Smooth muscle cell (in vitro differentiated cells): ENCODE measurements at regions not wholly inside any gene's neighbourhood (a gene's known extent, or its start where the extent isn't known, plus 50 kb on each side); places are given as distances from the start of the nearest gene placed in this dataset.

Experiments
- DNase-seq: peaks from one replicate; lab custom pipeline; 2025; ENCODE audit not compliant: unreplicated experiment; lab: John Stamatoyannopoulos, UW
- H2AFZ ChIP-seq: fragments of 200-600 bp; sonication (generic); 2 replicates; pipeline ENCODE4 v1.6.0; 2016; ENCODE audit warnings: antibody characterized with exemption, low read depth, mild to moderate bottlenecking
- H3F3A ChIP-seq: fragments of 200-600 bp; sonication (generic); 2 replicates; pipeline ENCODE4 v1.6.0; 2017; ENCODE audit warnings: antibody characterized with exemption, low read depth
- H3K27ac ChIP-seq: fragments of 200-600 bp; sonication (generic); 2 replicates; pipeline ENCODE4 v1.5.1; 2016; ENCODE audit warnings: low read depth, mild to moderate bottlenecking
- H3K27me3 ChIP-seq: fragments of 200-600 bp; sonication (generic); 2 replicates; pipeline ENCODE4 v1.6.1; 2016; ENCODE audit warnings: low read depth, mild to moderate bottlenecking
- H3K36me3 ChIP-seq: fragments of 200-600 bp; sonication (generic); 2 replicates; pipeline ENCODE4 v1.5.1; 2016; ENCODE audit warnings: low read depth
- H3K4me1 ChIP-seq: fragments of 200-600 bp; sonication (generic); 2 replicates; pipeline ENCODE4 v1.5.1; 2016; ENCODE audit warnings: low read depth
- H3K4me2 ChIP-seq: fragments of 200-600 bp; sonication (generic); 2 replicates; pipeline ENCODE4 v1.6.0; 2016; ENCODE audit warnings: mild to moderate bottlenecking
- H3K4me3 ChIP-seq: fragments of 200-600 bp; sonication (generic); 2 replicates; pipeline ENCODE4 v1.5.1; 2016; ENCODE audit warnings: mild to moderate bottlenecking
- H3K79me2 ChIP-seq: fragments of 200-600 bp; sonication (generic); 2 replicates; pipeline ENCODE4 v1.6.0; 2016; ENCODE audit warnings: low read depth, mild to moderate bottlenecking
- H3K9ac ChIP-seq: fragments of 200-600 bp; sonication (generic); 2 replicates; pipeline ENCODE4 v1.6.0; 2016; ENCODE audit warnings: low read depth
- H3K9me3 ChIP-seq: fragments of 200-600 bp; sonication (generic); replicated peaks from 2 replicates; pipeline ENCODE4 v1.5.1; 2016; ENCODE audit warnings: low read depth
- H4K20me1 ChIP-seq: fragments of 200-600 bp; sonication (generic); 2 replicates; pipeline ENCODE4 v1.6.0; 2016; ENCODE audit warnings: low read depth
- WGBS: methylation state at CpG from one replicate; pipeline ENCODE4 v1.1.7; 2016; ENCODE audit warnings: low lambda C conversion rate; 5-methylcytosine and 5-hydroxymethylcytosine counted together
- TF ChIP-seq, protein P1 (sequence below): fragments of 200-600 bp; sonication (generic); IDR thresholded peaks from 2 replicates; pipeline ENCODE4 v1.5.1; 2017; ENCODE audit warnings: borderline replicate concordance, mild to moderate bottlenecking, antibody characterized with exemption; ENCODE audit not compliant: insufficient read depth, poor library complexity, severe bottlenecking

DNA sequence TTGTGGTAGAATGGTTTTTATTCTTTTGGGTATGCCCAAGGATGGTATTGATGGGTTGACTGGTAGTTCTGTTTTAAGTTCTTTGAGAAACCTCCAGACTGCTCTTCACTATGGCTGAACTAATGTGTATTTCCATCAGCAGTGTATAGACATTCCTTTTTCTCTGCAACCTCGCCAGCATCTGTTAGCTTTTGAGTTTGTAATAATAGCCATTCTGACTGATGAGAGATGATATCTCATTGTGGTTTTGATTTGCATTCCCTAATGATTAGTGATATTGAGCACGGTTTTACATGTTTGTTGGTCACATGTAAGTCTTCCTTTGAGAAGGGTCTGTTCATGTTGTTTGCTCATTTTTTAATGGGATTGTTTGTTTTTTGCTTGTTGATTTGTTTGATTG is 1348.7 kb upstream of the NXPH2 start:
- H4K20me1 ChIP-seq: no peaks in the 10 kb centered on the region
- H3F3A ChIP-seq: no peaks in the 10 kb centered on the region
- TF ChIP-seq, protein P1, sequence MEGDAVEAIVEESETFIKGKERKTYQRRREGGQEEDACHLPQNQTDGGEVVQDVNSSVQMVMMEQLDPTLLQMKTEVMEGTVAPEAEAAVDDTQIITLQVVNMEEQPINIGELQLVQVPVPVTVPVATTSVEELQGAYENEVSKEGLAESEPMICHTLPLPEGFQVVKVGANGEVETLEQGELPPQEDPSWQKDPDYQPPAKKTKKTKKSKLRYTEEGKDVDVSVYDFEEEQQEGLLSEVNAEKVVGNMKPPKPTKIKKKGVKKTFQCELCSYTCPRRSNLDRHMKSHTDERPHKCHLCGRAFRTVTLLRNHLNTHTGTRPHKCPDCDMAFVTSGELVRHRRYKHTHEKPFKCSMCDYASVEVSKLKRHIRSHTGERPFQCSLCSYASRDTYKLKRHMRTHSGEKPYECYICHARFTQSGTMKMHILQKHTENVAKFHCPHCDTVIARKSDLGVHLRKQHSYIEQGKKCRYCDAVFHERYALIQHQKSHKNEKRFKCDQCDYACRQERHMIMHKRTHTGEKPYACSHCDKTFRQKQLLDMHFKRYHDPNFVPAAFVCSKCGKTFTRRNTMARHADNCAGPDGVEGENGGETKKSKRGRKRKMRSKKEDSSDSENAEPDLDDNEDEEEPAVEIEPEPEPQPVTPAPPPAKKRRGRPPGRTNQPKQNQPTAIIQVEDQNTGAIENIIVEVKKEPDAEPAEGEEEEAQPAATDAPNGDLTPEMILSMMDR: no peak
- H3K4me3 ChIP-seq: no peak overlapping the region
- H3K79me2 ChIP-seq: no peaks in the 10 kb centered on the region
- no peak overlapping the region for H3K9ac ChIP-seq
- H3K9me3 ChIP-seq: no peaks in the 10 kb centered on the region
- no peaks in the 10 kb centered on the region for H3K4me1 ChIP-seq
- WGBS: 86% methylated on average over 2 of the region's 2 CpGs
- no peak overlapping the region for H2AFZ ChIP-seq
- DNase-seq: no peak
- H3K27me3 ChIP-seq: no peaks in the 10 kb centered on the region
- H3K27ac ChIP-seq: no peak overlapping the region
- no peaks in the 10 kb centered on the region for H3K36me3 ChIP-seq
- no peak overlapping the region for H3K4me2 ChIP-seq

DNA sequence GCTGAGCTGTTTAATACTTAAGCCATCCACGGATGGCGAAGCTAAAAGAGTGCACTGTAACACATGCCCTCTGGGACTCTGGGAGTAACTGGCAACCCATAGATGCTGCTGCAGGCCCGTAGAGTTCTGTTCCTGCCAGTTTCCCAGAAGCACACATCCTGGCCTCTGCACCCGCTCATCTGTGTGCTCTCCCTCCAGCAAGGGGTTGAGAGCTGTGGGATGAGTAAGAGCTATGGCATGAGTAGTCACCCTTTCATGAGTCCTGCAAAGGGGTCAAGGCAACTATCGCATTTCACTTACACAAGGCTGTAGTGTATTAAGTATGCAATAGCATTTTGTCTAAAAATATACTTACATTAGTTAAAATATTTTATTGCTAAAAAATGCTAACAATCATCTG is 1341.8 kb upstream of the NXPH2 start:
- Histone ChIP-seq H3K79me2 (no peaks in the 10 kb centered on the region), H3K4me2 (no peak overlapping the region), H3K4me3 (no peak overlapping the region), H3K9ac (no peak overlapping the region), H2AFZ (no peak overlapping the region), H3F3A (no peaks in the 10 kb centered on the region), H3K36me3 (no peaks in the 10 kb centered on the region), H3K27ac (no peak overlapping the region), H3K9me3 (no peaks in the 10 kb centered on the region), H4K20me1 (no peaks in the 10 kb centered on the region), H3K27me3 (no peaks in the 10 kb centered on the region), H3K4me1 (no peaks in the 10 kb centered on the region)
- 84% methylated on average over 5 of the region's 5 CpGs for WGBS
- DNase-seq: no peak
- TF ChIP-seq, protein P1: no peak

DNA sequence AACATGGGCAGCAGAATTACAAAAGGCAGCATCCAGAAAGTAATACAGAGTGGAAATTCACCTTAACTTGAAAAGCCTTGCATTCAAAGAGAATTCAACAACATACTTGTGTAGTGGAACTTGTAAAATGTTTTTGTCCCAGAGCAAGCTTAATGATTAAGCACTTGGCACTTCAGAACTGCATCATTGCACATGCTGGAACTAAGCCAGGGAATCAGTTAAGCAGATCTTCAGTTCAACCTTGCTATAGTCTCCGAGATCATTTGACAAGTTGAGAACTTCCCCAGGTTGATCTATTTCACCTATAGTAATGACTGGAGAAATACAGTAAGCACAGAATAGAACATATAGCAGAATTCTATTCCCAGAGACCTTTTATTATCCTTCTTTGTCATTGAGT is 1337.2 kb upstream of the NXPH2 start:
- Histone ChIP-seq H3K9me3 (no peaks in the 10 kb centered on the region), H3K4me1 (no peaks in the 10 kb centered on the region), H3K27me3 (no peaks in the 10 kb centered on the region), H3K4me3 (no peak overlapping the region), H3F3A (no peaks in the 10 kb centered on the region), H3K27ac (no peak overlapping the region), H3K79me2 (no peaks in the 10 kb centered on the region), H3K9ac (no peak overlapping the region), H3K36me3 (no peaks in the 10 kb centered on the region), H3K4me2 (no peak overlapping the region), H4K20me1 (no peaks in the 10 kb centered on the region), H2AFZ (no peak overlapping the region)
- TF ChIP-seq, protein P1: no peak
- no peak for DNase-seq
- 80% methylated on average over 1 of the region's 1 CpG for WGBS

DNA sequence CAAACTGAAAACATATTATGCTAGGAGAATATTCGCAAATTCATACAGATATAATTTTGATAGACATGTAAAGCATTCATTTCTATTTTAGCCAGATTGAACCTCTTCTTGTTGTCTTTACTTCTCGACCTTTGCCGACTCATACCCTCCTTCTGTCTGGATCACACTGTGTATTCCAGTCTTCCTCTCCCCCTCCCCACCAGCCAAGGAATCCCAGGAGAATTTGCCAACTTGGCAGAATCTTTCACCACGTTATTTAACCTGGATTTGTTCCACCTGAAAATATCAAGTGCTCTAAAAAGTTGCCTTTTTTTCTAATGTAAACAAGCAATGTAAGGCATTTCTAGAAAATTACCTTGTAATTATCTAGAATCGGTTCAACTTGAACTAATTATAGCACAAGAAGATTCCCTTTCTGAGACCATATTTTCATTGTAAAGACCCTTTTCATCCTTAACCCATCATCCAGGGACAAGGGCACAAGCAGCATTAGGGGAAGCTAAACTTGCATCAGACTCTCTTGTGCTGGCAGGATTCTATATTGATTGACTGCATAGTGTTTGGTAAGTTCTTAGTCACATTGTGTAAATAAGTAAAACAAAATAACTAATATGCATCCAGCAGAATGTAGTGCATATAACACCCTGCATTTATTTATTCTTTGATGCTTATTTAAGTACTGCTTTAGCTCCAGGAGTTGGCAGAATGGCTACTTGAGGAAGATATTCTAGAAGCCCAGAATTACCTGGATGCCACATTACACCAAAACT is 1328.7 kb upstream of the NXPH2 start:
- 78% methylated on average over 5 of the region's 5 CpGs for WGBS
- Histone ChIP-seq H3K4me1 (no peaks in the 10 kb centered on the region), H3K9ac (no peak overlapping the region), H3K27me3 (no peaks in the 10 kb centered on the region), H3K4me3 (no peak overlapping the region), H3F3A (no peaks in the 10 kb centered on the region), H3K27ac (no peak overlapping the region), H4K20me1 (no peaks in the 10 kb centered on the region), H2AFZ (no peak overlapping the region), H3K9me3 (no peaks in the 10 kb centered on the region), H3K36me3 (no peaks in the 10 kb centered on the region), H3K4me2 (no peak overlapping the region), H3K79me2 (no peaks in the 10 kb centered on the region)
- no peak for DNase-seq
- TF ChIP-seq, protein P1: no peak
